ENCODE measurements at regions not wholly inside any gene's neighbourhood (a gene's known extent, or its start where the extent isn't known, plus 50 kb on each side); places are given as distances from the start of the nearest gene placed in this dataset.

DNA sequence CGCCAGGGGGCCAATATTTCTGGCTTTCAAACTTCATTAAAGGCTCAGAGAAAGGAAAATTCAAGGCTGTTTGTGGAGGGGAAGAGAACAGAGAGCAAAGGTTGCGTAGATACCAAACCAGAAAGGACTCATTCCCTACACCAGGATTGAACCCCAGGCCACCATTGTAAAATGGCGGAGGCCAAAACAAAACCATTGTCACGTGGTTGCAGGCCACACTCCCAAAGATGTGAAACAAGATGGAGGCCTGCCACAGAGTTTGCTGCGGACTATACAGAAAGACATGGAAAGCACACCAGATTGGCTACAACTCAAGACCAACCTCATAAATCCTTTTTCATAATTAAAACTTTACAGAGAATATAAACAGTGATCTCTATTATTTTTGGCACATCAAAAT is 116.5 kb downstream of the KCNK1 start:
- H2AK5ac ChIP-seq (ENCODE audit: insufficient read length, low read length), result no peak overlapping the region
- no peaks in the 10 kb centered on the region; the same call in 1 of the 2 replicates for H3K27me3 Mint-ChIP-seq (ENCODE audit: low read depth)
- no peak overlapping the region for H3T11ph ChIP-seq (ENCODE audit: low read length)
- no peaks in the 10 kb centered on the region for H3K27me3 ChIP-seq (ENCODE audit: insufficient read depth, low read length)
- no peaks in the 10 kb centered on the region for H3K79me1 ChIP-seq (ENCODE audit: insufficient read depth, low read depth, low read length, poor library complexity, severe bottlenecking)
- H3K9me3 Mint-ChIP-seq, result no peaks in the 10 kb centered on the region
- peaks cover 39 to 41% of the 10 kb centered on the region in 2 experiments for H3K4me1 Mint-ChIP-seq
- TF ChIP-seq, protein P1, sequence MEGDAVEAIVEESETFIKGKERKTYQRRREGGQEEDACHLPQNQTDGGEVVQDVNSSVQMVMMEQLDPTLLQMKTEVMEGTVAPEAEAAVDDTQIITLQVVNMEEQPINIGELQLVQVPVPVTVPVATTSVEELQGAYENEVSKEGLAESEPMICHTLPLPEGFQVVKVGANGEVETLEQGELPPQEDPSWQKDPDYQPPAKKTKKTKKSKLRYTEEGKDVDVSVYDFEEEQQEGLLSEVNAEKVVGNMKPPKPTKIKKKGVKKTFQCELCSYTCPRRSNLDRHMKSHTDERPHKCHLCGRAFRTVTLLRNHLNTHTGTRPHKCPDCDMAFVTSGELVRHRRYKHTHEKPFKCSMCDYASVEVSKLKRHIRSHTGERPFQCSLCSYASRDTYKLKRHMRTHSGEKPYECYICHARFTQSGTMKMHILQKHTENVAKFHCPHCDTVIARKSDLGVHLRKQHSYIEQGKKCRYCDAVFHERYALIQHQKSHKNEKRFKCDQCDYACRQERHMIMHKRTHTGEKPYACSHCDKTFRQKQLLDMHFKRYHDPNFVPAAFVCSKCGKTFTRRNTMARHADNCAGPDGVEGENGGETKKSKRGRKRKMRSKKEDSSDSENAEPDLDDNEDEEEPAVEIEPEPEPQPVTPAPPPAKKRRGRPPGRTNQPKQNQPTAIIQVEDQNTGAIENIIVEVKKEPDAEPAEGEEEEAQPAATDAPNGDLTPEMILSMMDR (conservative IDR thresholded peaks at IDR 0.05), result no peak
- no peak overlapping the region for H3K14ac ChIP-seq (ENCODE audit: insufficient read depth, low read length)
- no peak overlapping the region for H3K4me2 ChIP-seq (ENCODE audit: insufficient read depth, insufficient read length, low read length)
- no peak overlapping the region for H3K4ac ChIP-seq (ENCODE audit: low read depth, low read length)
- no peak overlapping the region; a peak in 1 of 7 replicates for H3K27ac Mint-ChIP-seq
- H2BK20ac ChIP-seq (ENCODE audit: low read depth, low read length, poor library complexity, severe bottlenecking), result no peak overlapping the region
- H2BK12ac ChIP-seq (ENCODE audit: insufficient read length, low read depth, low read length), result no peak overlapping the region
- no peak overlapping the region for H3K56ac ChIP-seq (ENCODE audit: insufficient read length, low read depth, low read length)
- no peak for DNase-seq
- no peak overlapping the region for H3K9ac ChIP-seq (ENCODE audit: extremely low read depth, insufficient read length, low read length)
- peaks cover 3% of the 10 kb centered on the region; the same call in 1 of the 2 replicates for H3K4me1 ChIP-seq (ENCODE audit: insufficient read depth, low read length)
- no peaks in the 10 kb centered on the region for H3K79me2 ChIP-seq (ENCODE audit: insufficient read depth, low read length)
- no peak overlapping the region for H2BK5ac ChIP-seq (ENCODE audit: insufficient read length, low read length)
- no peaks in the 10 kb centered on the region for H3K9me3 ChIP-seq (ENCODE audit: control insufficient read depth, low read depth, low read length)
- H4K5ac ChIP-seq (ENCODE audit: insufficient read length, low read depth, low read length), result no peak overlapping the region
- H3K36me3 Mint-ChIP-seq (ENCODE audit: insufficient read depth in 1 of 3, low read depth in 3 of 3), result no peaks in the 10 kb centered on the region; a peak in 1 of 7 replicates
- H3K4me3 Mint-ChIP-seq, result no peak overlapping the region
- no CpG with 5 or more reads among the region's 5 CpGs for WGBS (ENCODE audit: extremely low coverage, insufficient read length, low lambda C conversion rate)
- H3K18ac ChIP-seq (ENCODE audit: insufficient read length, low read depth, low read length), result no peak overlapping the region
- H2AFZ ChIP-seq (ENCODE audit: low read length), result peak overlapping the region; percentile 49
- peak overlapping the region; percentile 49 for H2BK120ac ChIP-seq (ENCODE audit: low read depth, low read length, poor library complexity, severe bottlenecking)
- H4K8ac ChIP-seq (replicated peaks; ENCODE audit: insufficient read length, low read depth, low read length), result no peak overlapping the region
- no peaks in the 10 kb centered on the region for H4K20me1 ChIP-seq (ENCODE audit: control insufficient read depth, insufficient read depth, insufficient read length)
- no peak overlapping the region for H4K91ac ChIP-seq (ENCODE audit: insufficient read length, low read depth, low read length)
- H2BK15ac ChIP-seq (ENCODE audit: low read depth, low read length), result no peak overlapping the region
- no peaks in the 10 kb centered on the region for H3K23me2 ChIP-seq (ENCODE audit: insufficient read length, low read depth, low read length, poor library complexity, severe bottlenecking)
- no peak overlapping the region for H3K27ac ChIP-seq (ENCODE audit: insufficient read length, low read depth, low read length)
- H3K23ac ChIP-seq (ENCODE audit: insufficient read length, low read depth, low read length), result no peak overlapping the region

Data from H9 (cell line).